ENCODE measurements at regions not wholly inside any gene's neighbourhood (a gene's known extent, or its start where the extent isn't known, plus 50 kb on each side); places are given as distances from the start of the nearest gene placed in this dataset.
"Not testable (repeated sequence)": the region's sequence is repeated elsewhere in the genome, so short reads cannot be mapped to it uniquely, and the experiment has no call there.

GRCh38 chr13:26895808-26896466 lies 135.4 kb upstream of the GPR12 start:
- DNase-seq (ENCODE audit: low read depth in 3 of 3), result no peak

- no peak for DNase-seq (ENCODE audit: low read depth in 3 of 3)
Measured at GRCh38 chr13:26895081-26895807, 134.7 kb upstream of the GPR12 start.

DNA sequence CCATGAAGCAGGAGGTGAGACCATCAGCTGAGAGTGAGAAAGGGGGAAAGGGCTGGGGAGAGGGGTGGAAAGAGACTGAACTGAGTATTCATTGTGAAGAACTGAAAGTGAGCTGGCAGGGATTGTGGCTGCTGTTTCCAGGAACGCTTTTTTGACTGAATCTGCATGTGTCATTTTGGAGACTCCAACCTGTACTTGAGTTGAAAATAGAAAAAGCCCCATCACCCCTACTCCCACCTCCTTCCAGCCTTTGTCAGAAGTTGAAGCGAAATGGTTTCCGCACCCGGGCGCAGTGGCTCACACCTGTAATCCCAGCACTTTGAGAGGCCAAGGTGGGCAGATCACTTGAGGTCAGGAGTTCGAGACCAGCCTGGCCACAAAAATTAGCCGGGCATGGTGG lies 128.0 kb upstream of the GPR12 start:
- DNase-seq (ENCODE audit: low read depth in 3 of 3), result no peak

DNA sequence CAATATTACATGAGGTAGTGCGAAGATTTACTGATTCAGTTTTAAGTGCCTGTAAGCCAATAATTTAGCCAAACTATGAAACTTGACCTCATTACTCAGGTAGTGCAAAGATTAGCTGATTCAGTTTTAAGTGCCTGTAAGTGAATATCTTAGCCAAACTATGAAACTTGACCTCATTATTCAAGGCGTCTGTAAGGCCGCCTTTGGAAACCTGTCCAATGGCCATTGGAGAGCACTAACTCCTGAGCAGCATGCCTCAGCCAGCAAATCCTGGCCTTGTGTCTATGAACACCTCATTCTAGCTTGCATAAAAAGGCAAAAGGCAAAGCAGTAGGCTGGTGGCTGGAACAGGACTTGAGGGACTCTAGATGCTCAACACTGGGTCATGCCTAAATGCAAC lies 127.0 kb upstream of the GPR12 start:
- DNase-seq (ENCODE audit: low read depth in 3 of 3), result no peak

DNA sequence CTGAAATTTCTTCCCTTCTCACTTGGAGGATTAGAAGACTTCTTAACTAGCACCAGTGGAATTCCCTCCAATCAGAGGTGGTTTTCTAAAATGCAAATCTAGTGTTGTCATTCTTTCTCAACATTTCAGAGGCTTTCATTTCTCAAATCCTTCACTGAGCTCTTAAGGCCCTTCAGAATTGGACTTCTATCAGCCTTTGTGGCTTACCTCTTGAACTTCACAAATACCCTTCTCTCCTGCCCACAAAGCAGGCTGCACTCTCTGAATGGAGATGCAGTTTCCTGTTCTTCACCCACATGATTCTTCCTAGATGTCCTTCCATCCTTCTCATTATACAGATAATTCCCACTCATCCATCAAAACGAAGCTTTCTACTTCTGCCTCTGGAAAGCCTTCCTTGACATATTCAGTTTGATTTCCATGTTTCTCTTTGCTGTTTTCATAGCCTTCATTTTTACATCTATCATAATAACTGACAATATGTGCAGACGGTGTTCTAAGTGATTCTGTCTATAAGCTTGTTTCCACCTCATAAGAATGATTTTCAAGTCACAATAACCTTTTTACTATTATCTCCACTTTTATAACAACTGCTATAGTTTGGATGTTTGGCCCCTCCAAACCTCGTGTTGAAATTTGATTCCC lies 123.1 kb upstream of the GPR12 start:
- DNase-seq (ENCODE audit: low read depth in 3 of 3), result no peak

DNA sequence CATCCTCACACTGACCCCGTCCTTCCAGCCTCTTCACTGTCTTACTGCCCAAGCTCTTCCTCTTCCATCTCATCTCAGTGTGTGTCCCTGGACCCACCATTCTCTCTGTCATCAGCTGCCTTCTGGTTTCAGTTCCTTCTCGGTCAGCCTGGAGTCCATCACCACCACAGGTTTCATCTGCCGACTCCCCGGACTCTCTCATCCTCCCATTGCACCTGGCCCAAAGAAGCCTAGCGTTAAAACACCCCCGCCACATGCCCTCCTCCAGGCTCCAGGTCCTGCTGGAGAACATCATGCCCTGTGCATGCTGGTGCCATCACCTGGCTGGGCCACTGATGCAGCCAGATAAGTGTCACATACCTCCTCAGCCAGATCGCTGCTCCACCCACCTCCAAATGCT lies 122.1 kb upstream of the GPR12 start:
- DNase-seq (ENCODE audit: low read depth in 3 of 3), result no peak

- no peak for DNase-seq (ENCODE audit: low read depth in 3 of 3)
Measured at GRCh38 chr13:26881154-26881553, 120.6 kb upstream of the GPR12 start.

GRCh38 chr13:26880735-26881134 lies 120.1 kb upstream of the GPR12 start:
- DNase-seq (ENCODE audit: low read depth in 3 of 3), result no peak

- DNase-seq (ENCODE audit: low read depth in 3 of 3), result no peak
Measured at GRCh38 chr13:26878438-26878837, 117.9 kb upstream of the GPR12 start.

DNA sequence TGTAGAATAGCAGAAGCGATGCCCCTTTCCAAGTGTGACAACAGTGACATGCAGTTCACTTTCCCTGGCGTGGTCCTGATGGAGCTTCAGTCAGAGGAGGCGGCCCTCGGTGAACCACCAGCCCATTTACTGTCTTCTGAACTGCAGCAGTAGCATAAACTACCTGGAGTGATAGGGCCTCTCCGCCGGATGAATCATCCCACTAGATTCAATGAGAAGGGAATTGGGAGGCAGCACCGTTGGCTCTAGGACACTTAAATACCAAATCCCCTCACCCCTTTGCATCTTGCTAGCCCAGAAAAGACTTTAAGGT lies 112.8 kb upstream of the GPR12 start:
- no peak for DNase-seq (ENCODE audit: low read depth in 3 of 3)

GRCh38 chr13:26872525-26873385 lies 112.2 kb upstream of the GPR12 start:
- peak in 1 of 3 experiments; percentile 3 for DNase-seq (ENCODE audit: low read depth in 3 of 3)

DNA sequence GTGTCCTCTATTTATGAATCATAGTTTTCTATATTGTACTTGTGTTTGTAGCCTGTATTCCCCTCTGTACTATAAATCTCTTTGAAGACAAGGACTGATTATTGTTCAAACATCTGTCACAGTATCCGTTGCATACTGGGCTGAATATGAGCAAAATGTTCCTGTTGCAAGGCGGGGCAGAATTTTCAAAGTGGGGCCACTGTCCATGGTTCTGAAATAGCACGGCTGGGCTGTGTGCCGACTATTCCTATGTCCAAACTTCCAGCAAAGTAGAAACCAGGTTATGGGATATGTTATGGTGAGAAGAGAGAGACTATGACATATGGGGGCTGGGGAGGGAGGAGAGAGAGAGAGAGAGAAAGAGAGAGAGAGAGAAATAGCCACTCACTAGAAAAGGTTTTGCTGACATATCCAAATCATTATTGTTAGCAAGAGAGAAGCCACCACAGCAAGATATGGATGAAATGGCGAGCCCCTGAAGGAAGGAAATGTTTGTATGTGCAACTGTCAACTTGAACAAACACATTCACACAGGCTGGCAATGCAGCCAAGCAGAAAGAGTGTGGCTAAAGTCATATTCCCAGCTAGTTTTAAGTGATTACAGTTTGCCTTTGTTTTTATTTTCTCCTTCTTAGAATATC lies 107.0 kb upstream of the GPR12 start:
- DNase-seq (ENCODE audit: low read depth in 3 of 3), result no peak

GRCh38 chr13:26864576-26864975 lies 104.0 kb upstream of the GPR12 start:
- DNase-seq (ENCODE audit: low read depth in 3 of 3), result no peak

DNA sequence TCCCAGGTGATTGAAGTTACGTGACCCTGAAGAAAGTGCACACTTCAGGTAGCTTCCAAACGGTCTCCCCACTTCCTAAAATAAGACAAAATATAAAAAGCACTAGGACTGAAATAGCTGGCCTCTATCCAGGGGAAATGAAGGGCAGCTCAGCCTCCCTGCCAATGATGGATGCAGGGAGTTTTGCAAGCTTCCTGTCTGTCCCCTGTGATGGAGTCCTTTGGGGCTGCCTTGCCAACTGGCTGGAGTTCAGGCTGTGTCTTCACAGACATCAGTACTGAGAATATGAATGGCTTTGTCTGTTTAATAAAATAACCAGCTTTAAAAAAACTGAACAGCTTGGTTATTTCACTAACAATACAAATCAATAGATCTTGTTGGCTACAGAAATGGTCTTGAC lies 101.4 kb upstream of the GPR12 start:
- no peak for DNase-seq (ENCODE audit: low read depth in 3 of 3)

GRCh38 chr13:26855921-26856320 lies 95.3 kb upstream of the GPR12 start:
- DNase-seq (ENCODE audit: low read depth in 3 of 3), result no peak

DNA sequence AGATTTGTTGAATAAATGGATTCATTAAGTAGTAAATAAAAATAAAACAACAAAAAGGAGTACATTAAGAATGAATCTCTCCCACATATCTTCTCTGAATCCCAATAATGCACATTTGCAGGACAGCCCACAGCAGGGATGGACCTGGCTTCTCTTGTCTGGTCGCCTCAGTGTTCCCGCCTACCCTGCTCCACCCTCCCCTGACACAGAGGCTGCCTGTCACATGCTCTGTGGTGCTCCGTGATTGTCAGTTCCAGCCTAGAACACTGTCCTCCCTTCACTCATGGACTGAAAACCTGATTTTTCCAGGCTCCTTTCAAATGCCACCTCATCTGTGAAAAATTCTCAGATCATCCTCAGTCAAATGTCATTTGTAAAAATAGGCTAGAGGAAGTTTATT lies 94.5 kb upstream of the GPR12 start:
- DNase-seq (ENCODE audit: low read depth in 3 of 3), result no peak

- DNase-seq (ENCODE audit: low read depth in 3 of 3), result no peak
Measured at GRCh38 chr13:26853323-26853722, 92.7 kb upstream of the GPR12 start.

DNA sequence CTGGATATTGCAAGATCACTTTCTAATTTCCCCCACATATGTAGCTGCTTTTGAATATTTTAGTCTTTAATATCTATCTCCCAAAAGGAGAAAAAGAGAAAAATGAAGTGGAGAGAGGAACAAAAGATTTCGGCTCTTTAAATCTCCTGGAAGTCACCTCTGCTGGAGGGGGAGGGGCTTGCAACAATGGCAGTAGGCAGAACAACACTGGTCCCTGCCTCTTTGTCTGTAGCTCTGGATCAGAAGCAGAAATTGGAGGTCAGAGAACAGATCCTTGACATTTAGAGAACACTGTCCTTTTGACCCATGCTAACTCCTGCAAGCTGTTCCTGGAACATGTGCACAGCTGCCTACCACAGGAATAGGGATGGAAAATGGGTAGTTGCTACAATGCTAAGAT lies 86.7 kb upstream of the GPR12 start:
- no peak for DNase-seq (ENCODE audit: low read depth in 3 of 3)

DNA sequence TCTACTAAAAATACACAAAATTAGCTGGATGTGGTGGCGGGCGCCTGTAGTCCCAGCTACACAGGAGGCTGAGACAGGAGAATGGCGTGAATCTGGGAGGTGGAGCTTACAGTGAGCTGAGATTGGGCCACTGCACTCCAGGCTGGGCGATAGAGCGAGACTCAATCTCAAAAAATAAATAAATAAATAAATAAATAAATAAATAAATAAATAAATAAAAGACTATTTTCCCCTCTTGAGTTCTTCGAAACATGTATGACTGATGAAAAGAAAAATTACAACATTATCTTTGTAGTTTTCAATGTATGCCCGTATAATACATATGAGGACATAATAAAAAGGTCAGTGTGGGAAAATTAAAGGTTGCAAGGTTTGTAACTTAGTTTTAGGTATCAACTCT lies 84.5 kb upstream of the GPR12 start:
- not testable (repeated sequence) for DNase-seq (ENCODE audit: low read depth in 3 of 3)

- no peak for DNase-seq (ENCODE audit: low read depth in 3 of 3)
Measured at GRCh38 chr13:26839682-26840081, 79.1 kb upstream of the GPR12 start.

GRCh38 chr13:26838821-26839220 lies 78.2 kb upstream of the GPR12 start:
- no peak for DNase-seq (ENCODE audit: low read depth in 3 of 3)

DNA sequence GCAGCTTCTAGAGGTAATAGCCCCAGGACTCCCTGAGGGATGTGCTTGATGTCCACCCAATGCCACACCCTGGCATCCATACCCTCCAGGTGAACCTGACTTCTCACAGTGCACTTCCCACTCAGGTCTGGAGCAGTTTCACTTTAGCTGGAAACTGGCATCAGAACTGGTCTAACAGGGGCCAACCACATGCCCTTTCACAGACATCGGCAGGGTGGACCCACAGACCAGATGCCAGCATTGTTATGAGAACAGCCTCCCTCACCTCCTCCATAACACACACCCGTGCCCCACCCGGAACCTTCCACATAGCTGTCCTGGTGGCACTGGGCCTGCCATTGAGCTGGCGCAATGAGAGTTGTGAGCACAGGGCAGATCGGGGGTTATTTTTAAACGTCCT lies 77.4 kb upstream of the GPR12 start:
- no peak for DNase-seq (ENCODE audit: low read depth in 3 of 3)

Data from stimulated activated CD4-positive, alpha-beta T cell treated with anti-CD3 and anti-CD28 coated beads, TNF-alpha, amount 100 ng/mL, for 4 hours (primary cell).